ENCODE measurements at regions not wholly inside any gene's neighbourhood (a gene's known extent, or its start where the extent isn't known, plus 50 kb on each side); places are given as distances from the start of the nearest gene placed in this dataset.

DNA sequence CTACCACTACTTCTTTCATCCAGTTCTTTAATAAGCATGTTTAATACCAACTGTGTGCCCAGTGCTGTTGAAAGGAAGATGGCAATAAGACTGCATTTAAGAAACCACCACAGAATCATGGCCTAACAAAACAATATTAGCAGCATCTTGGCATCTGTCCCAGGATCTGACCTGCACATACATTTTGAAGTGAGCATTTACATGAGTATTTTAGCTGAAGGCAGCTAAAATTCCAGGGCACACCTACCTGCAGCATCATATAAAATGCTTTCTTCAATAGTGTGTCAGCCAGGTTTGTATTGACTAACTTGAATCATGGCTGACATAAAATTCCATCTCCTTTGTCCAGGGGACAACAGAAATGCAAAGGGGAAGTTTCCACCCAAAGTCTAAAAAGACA, 65.0 kb upstream of the ARHGAP5 start:
- ChIA-PET POLR2A (no interaction called here), CTCF (no interaction called here)
- DNase-seq (ENCODE audit: extremely low spot score) = no peak
- TF ChIP-seq, protein P1, sequence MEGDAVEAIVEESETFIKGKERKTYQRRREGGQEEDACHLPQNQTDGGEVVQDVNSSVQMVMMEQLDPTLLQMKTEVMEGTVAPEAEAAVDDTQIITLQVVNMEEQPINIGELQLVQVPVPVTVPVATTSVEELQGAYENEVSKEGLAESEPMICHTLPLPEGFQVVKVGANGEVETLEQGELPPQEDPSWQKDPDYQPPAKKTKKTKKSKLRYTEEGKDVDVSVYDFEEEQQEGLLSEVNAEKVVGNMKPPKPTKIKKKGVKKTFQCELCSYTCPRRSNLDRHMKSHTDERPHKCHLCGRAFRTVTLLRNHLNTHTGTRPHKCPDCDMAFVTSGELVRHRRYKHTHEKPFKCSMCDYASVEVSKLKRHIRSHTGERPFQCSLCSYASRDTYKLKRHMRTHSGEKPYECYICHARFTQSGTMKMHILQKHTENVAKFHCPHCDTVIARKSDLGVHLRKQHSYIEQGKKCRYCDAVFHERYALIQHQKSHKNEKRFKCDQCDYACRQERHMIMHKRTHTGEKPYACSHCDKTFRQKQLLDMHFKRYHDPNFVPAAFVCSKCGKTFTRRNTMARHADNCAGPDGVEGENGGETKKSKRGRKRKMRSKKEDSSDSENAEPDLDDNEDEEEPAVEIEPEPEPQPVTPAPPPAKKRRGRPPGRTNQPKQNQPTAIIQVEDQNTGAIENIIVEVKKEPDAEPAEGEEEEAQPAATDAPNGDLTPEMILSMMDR (IDR thresholded peaks at IDR 0.05; ENCODE audit: control extremely low read depth, extremely low read depth, low read depth, missing control alignments) = no peak

DNA sequence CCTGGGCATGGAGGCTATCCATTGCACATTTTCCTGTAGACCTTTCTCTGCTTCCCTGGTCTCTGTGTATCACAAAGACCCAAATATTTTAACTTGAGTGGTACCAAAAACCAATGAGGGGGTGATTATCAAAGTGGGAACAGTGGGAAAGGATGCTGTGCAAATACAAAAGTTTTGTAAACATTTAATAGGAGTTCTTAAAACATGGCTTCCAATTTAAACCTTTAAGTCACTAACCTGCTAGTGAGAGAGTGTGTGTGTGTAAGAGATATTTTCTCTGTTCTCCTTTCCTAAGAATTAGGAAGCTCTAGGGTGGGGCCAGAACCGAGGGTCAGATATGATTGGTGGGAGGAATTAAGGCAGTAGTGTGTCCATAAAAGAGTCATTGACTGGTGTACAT, 64.5 kb upstream of the ARHGAP5 start:
- ChIA-PET POLR2A (no interaction called here), CTCF (no interaction called here)
- DNase-seq (ENCODE audit: extremely low spot score) = no peak
- TF ChIP-seq, protein P1 (IDR thresholded peaks at IDR 0.05; ENCODE audit: control extremely low read depth, extremely low read depth, low read depth, missing control alignments) = no peak

DNA sequence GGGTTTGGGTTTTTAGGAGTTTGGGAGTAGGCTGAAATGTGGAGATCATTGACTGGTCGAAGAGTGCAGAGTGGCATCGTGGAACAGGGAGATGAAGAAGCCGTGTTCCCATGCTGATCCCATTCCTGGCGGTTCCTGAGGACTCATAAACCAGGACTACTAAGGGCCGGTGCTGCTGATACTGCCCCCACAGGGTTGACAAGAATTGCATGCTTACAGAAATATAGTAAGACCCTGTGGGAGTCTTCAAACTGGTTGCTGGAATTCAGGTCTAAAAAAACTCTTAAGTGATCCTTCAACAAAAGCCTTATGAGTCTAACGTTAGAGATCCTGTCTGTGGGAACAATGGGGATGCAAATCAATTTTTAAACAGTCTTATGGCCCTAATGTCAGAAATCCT, 64.0 kb upstream of the ARHGAP5 start:
- no peak for DNase-seq (ENCODE audit: extremely low spot score)
- CTCF ChIA-PET = no interaction called here
- TF ChIP-seq, protein P1 (IDR thresholded peaks at IDR 0.05; ENCODE audit: control extremely low read depth, extremely low read depth, low read depth, missing control alignments) = no peak
- POLR2A ChIA-PET = no interaction called here

DNA sequence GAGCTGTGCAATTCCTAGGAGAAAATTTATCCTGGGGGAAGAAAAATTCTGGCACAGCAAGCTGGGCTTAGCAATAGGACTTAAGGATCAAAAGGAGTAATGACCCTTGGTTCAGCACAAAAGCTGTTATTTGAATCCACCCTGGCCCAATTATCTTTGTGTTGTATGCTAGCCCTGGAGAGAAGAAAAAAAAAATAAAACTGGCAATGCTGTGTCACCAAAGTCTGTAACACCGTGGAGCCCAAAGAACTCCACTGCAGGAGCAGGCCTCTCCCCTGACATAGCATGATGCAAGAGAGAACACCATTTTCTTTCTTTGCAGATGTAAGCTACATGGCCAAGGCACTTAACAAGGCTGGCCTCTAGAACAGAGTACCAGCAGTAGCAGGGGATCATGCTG, 63.0 kb upstream of the ARHGAP5 start:
- ChIA-PET POLR2A (no interaction called here), CTCF (interaction anchor here (1.1 kb wide), 1 partner anchor 26 kb away, joined by 3 read pairs; no protein-coding TSS in a partner anchor)
- TF ChIP-seq, protein P1 (IDR thresholded peaks at IDR 0.05; ENCODE audit: control extremely low read depth, extremely low read depth, low read depth, missing control alignments) = no peak
- no peak for DNase-seq (ENCODE audit: extremely low spot score)

DNA sequence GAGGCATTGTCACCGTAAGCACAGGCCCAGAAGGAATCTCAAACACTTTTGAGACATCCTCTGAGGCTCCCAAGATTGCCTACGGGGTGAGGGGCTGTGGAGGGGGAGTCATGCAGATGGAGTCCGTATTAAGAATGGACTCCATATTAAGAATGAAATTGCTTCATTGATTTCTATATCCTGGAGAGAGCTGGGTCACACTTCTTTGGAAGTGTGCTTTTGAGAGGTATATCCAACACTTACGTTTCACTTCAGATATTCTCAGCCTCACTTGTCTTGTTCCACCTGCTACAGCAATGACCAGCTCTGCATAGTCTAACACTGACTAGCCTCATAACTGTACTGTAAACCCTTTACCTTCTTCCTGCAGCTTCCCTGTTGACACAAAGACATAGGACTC, 62.6 kb upstream of the ARHGAP5 start:
- ChIA-PET CTCF (interaction anchor here (1.1 kb wide), 1 partner anchor 26 kb away, joined by 3 read pairs; no protein-coding TSS in a partner anchor), POLR2A (no interaction called here)

DNA sequence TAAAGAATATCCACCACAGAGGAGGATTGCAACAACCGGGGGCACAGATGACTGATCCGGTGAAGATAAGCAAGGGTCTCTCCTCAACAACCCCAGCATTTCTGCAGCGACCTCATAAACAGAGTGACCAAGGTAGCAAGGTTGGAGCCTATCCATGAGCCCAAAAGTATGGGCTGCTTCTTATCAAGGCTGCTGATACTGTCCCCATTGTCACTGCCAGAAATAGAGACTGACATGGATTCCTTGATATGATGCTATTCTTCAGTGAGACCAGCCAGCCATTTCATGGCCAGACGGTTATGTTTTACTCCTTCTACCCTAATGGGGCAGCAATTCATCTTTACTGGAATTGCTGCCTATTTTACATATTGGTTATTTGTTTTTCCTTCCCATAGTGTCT, 61.9 kb upstream of the ARHGAP5 start:
- no peak for DNase-seq (ENCODE audit: extremely low spot score)
- CTCF ChIA-PET = no interaction called here
- TF ChIP-seq, protein P1 (IDR thresholded peaks at IDR 0.05; ENCODE audit: control extremely low read depth, extremely low read depth, low read depth, missing control alignments) = no peak
- POLR2A ChIA-PET = no interaction called here

More for the DNA sequence above, 62.6 kb upstream of the ARHGAP5 start:
- TF ChIP-seq, protein P1 (IDR thresholded peaks at IDR 0.05; ENCODE audit: control extremely low read depth, extremely low read depth, low read depth, missing control alignments) = no peak
- DNase-seq (ENCODE audit: extremely low spot score) = no peak

DNA sequence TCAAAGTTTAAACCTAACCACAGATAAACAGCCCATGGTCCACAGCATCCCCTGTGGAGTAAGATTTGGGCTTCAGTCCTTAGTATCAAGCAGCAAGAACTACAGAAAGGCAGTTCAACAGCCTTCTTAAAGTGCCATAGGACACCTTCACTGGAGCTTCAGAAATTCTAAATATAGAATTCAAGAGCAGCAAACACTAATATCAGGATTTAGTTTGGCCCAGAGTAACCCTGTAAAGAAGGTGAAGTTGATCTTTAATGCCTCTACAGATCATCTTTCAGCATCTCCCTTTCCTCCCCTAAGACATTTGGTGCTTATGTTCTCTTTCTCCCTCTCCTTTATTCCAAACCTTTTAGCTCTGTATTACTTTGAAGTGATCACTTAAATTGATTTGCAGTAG, 59.5 kb upstream of the ARHGAP5 start:
- POLR2A ChIA-PET = no interaction called here
- TF ChIP-seq, protein P1 (IDR thresholded peaks at IDR 0.05; ENCODE audit: control extremely low read depth, extremely low read depth, low read depth, missing control alignments) = no peak
- CTCF ChIA-PET = interaction anchor here (0.9 kb wide), 1 partner anchor 14 kb away, joined by 3 read pairs; no protein-coding TSS in a partner anchor
- DNase-seq (ENCODE audit: extremely low spot score) = no peak
